Activated B cell treated with CpG ODN at 0.5 μM for 24 hours (primary cell): ENCODE measurements at regions not wholly inside any gene's neighbourhood (a gene's known extent, or its start where the extent isn't known, plus 50 kb on each side); places are given as distances from the start of the nearest gene placed in this dataset.
A peak's percentile ranks its signal among the peaks of the same experiment; 100 is the strongest.

ENCODE experiments used
- ATAC-seq: fragments of 200-7000 bp; cut with Tn5 transposase; one replicate; pipeline ENCODE4 v1.10.0; 2021; ENCODE audit warnings: low read depth, mild to moderate bottlenecking, moderate library complexity
- CTCF ChIA-PET: fragments of 350-600 bp; sonication (Branson Sonifier 250); formaldehyde crosslinking; loops from one replicate; lab custom pipeline; 2021; ENCODE audit warnings: antibody characterized with exemption; lab: Charles Lee
- POLR2A ChIA-PET: fragments of 350-600 bp; sonication (Branson Sonifier 250); formaldehyde crosslinking; loops from one replicate; lab custom pipeline; 2021; ENCODE audit warnings: antibody characterized with exemption; lab: Charles Lee
- DNase-seq: peaks from one replicate; pipeline ENCODE4 v3.0.0; 2022
- H3K27ac Mint-ChIP-seq: one replicate; pipeline ENCODE4 v1.8.0; 2020; ENCODE audit warnings: mixed read lengths
- H3K27me3 Mint-ChIP-seq: one replicate; pipeline ENCODE4 v1.8.0; 2021; ENCODE audit warnings: mixed read lengths
- H3K36me3 Mint-ChIP-seq: one replicate; pipeline ENCODE4 v1.8.0; 2021; ENCODE audit warnings: low read depth, mixed read lengths
- H3K4me1 Mint-ChIP-seq: one replicate; pipeline ENCODE4 v1.8.0; 2021; ENCODE audit warnings: mixed read lengths
- H3K4me3 Mint-ChIP-seq: one replicate; pipeline ENCODE4 v1.8.0; 2020; ENCODE audit warnings: mild to moderate bottlenecking, mixed read lengths
- H3K9me3 Mint-ChIP-seq: one replicate; pipeline ENCODE4 v1.8.0; 2020; ENCODE audit warnings: mixed read lengths
- CTCF ChIP-seq: fragments of 200-600 bp; IDR thresholded peaks from one replicate; pipeline ENCODE4 v1.8.0; 2022; ENCODE audit warnings: antibody characterized with exemption, mild to moderate bottlenecking
- intact Hi-C: fragments of 100-400 bp; cut with micrococcal nuclease; formaldehyde crosslinking; loops from one replicate; pipeline ENCODE4 v1.15.1; 2024

- Mint-ChIP-seq H3K27ac (no peak overlapping the region), H3K4me3 (no peak overlapping the region), H3K27me3 (peaks cover 7% of the 10 kb centered on the region), H3K9me3 (no peaks in the 10 kb centered on the region), H3K36me3 (no peaks in the 10 kb centered on the region), H3K4me1 (peaks cover 6% of the 10 kb centered on the region)
- DNase-seq (no peak), ATAC-seq (no peak)
- POLR2A ChIA-PET, result no interaction called here
- CTCF ChIA-PET, result no interaction called here
- intact Hi-C loops, result no loop called here
- TF ChIP-seq CTCF, result no peak
Observed at GRCh38 chr14:53626761-53627160, 329.9 kb downstream of the BMP4 start.

GRCh38 chr14:53622447-53622846, 334.2 kb downstream of the BMP4 start:
- no peak overlapping the region for H3K4me3 Mint-ChIP-seq
- intact Hi-C loops, result no loop called here
- H3K27ac Mint-ChIP-seq, result no peak overlapping the region
- no peak for DNase-seq
- no peaks in the 10 kb centered on the region for H3K36me3 Mint-ChIP-seq
- no peak for ATAC-seq
- no peaks in the 10 kb centered on the region for H3K9me3 Mint-ChIP-seq
- H3K27me3 Mint-ChIP-seq, result peaks cover under 1% of the 10 kb centered on the region
- no peak for TF ChIP-seq CTCF
- H3K4me1 Mint-ChIP-seq, result peaks cover 26% of the 10 kb centered on the region
- POLR2A ChIA-PET, result interaction anchor here (1.5 kb wide), 1 partner anchor 9 kb away, joined by 7 read pairs; no protein-coding TSS in a partner anchor
- CTCF ChIA-PET, result no interaction called here

- Mint-ChIP-seq H3K27me3 (no peaks in the 10 kb centered on the region), H3K4me1 (peaks cover 26% of the 10 kb centered on the region), H3K4me3 (no peak overlapping the region), H3K27ac (peak overlapping the region; percentile 85), H3K9me3 (no peaks in the 10 kb centered on the region), H3K36me3 (no peaks in the 10 kb centered on the region)
- DNase-seq, result no peak
- ChIA-PET CTCF (no interaction called here), POLR2A (interaction anchor here (1.0 to 1.5 kb wide), 2 partner anchors 8 to 9 kb away, joined by 3 to 7 read pairs; no protein-coding TSS in a partner anchor)
- ATAC-seq, result no peak
- intact Hi-C loops, result loop anchor here (1.0 kb wide), 1 partner anchor 9 kb away; no protein-coding TSS in a partner anchor
- no peak for TF ChIP-seq CTCF
Observed at GRCh38 chr14:53621921-53622320, 334.7 kb downstream of the BMP4 start.

GRCh38 chr14:53621433-53621832, 335.2 kb downstream of the BMP4 start:
- intact Hi-C loops, result loop anchor here (1.0 kb wide), 1 partner anchor 8 kb away; no protein-coding TSS in a partner anchor
- CTCF ChIA-PET, result no interaction called here
- POLR2A ChIA-PET, result interaction anchor here (1.0 to 1.5 kb wide), 2 partner anchors 8 to 9 kb away, joined by 3 to 7 read pairs; no protein-coding TSS in a partner anchor
- ATAC-seq (peak; percentile 80), DNase-seq (no peak)
- Mint-ChIP-seq H3K4me3 (peak overlapping the region; percentile 26), H3K4me1 (peaks cover 26% of the 10 kb centered on the region), H3K9me3 (no peaks in the 10 kb centered on the region), H3K27ac (peak overlapping the region; percentile 85), H3K27me3 (no peaks in the 10 kb centered on the region), H3K36me3 (no peaks in the 10 kb centered on the region)
- no peak for TF ChIP-seq CTCF

- Mint-ChIP-seq H3K27me3 (no peaks in the 10 kb centered on the region), H3K9me3 (no peaks in the 10 kb centered on the region), H3K4me3 (peak overlapping the region; percentile 26), H3K27ac (peak overlapping the region; percentile 85), H3K4me1 (peaks cover 26% of the 10 kb centered on the region), H3K36me3 (no peaks in the 10 kb centered on the region)
- ChIA-PET POLR2A (interaction anchor here (0.6 to 1.5 kb wide), 3 partner anchors 7 to 1155 kb away, joined by 3 to 7 read pairs (median 3); no protein-coding TSS in a partner anchor), CTCF (no interaction called here)
- no peak for DNase-seq
- intact Hi-C loops, result loop anchor here (1.0 kb wide), 1 partner anchor 8 kb away; no protein-coding TSS in a partner anchor
- no peak for TF ChIP-seq CTCF
- peak; percentile 47 for ATAC-seq
Observed at GRCh38 chr14:53620890-53621289, 335.7 kb downstream of the BMP4 start.
